Endothelial cell of umbilical vein (primary cell): ENCODE measurements at regions not wholly inside any gene's neighbourhood (a gene's known extent, or its start where the extent isn't known, plus 50 kb on each side); places are given as distances from the start of the nearest gene placed in this dataset.

Experiments
- BruUV-seq: library from RNA; stranded (reverse); fragments of 400-500 nt; replicated peaks from 2 replicates; lab custom pipeline; 2021; lab: Mats Ljungman, UMichigan
- CTCF ChIA-PET: fragments of 300-600, 350-600 bp; sonication (Branson Sonifier 250); formaldehyde crosslinking; loops from one replicate; lab custom pipeline; 2021; ENCODE audit warnings: antibody characterized with exemption, inconsistent platforms; lab: Charles Lee
- POLR2A ChIA-PET: fragments of 300-600, 350-600 bp; sonication (Branson Sonifier 250); formaldehyde crosslinking; loops from one replicate; lab custom pipeline; 2021; ENCODE audit warnings: antibody characterized with exemption, inconsistent platforms; lab: Charles Lee
- DNase-seq: peaks from one replicate; pipeline ENCODE4 v3.0.0-alpha.2; 2011; ENCODE audit warnings: low read depth, low spot score
- FAIRE-seq: peaks from 2 replicates; lab custom pipeline; 2011; peaks lifted over from hg19 to GRCh38; lab: Jason Lieb, UNC
- H2AFZ ChIP-seq: 2 replicates; pipeline ENCODE4 v1.6.0; 2012; ENCODE audit warnings: low read depth, low read length, control low read depth, inconsistent platforms
- H3K27ac ChIP-seq: 2 replicates; pipeline ENCODE4 v1.5.1; 2011; ENCODE audit warnings: low read depth, mild to moderate bottlenecking, control low read depth, low read length, moderate library complexity; ENCODE audit not compliant: insufficient read depth
- H3K27me3 ChIP-seq, 2 experiments: 2 replicates each; pipeline versions ENCODE4 v1.6.0 to v1.6.1; 2011; ENCODE audit warnings: low read length in 2 of 2, mixed read lengths in 1 of 2; ENCODE audit not compliant: control insufficient read depth in 2 of 2, insufficient read depth in 2 of 2
- H3K36me3 ChIP-seq, 2 experiments: 2 replicates in 1 of 2; 3 replicates in 1 of 2; pipeline ENCODE4 v1.5.1; 2011; ENCODE audit warnings: low read length in 2 of 2, mild to moderate bottlenecking in 1 of 2, moderate library complexity in 1 of 2; ENCODE audit not compliant: control insufficient read depth in 2 of 2, insufficient read depth in 2 of 2; ENCODE audit errors: extremely low read depth in 1 of 2
- H3K4me1 ChIP-seq: 3 replicates; pipeline ENCODE4 v1.5.1; 2011; ENCODE audit warnings: mild to moderate bottlenecking, low read length; ENCODE audit not compliant: control insufficient read depth, insufficient read depth; ENCODE audit errors: extremely low read depth
- H3K4me2 ChIP-seq: 2 replicates; pipeline ENCODE4 v1.6.1; 2011; ENCODE audit warnings: low read length, control low read depth, mixed read lengths; ENCODE audit not compliant: insufficient read depth
- H3K4me3 ChIP-seq, 3 experiments: fragments of 200-600 bp in 1 of 3; sonication (generic), shearing (Covaris generic) in 1 of 3; replicated peaks in 1 of 3; 2 replicates each; pipeline ENCODE4 v1.5.1; 2011 to 2016; ENCODE audit warnings: control low read depth in 3 of 3, low read length in 3 of 3, mild to moderate bottlenecking in 2 of 3, inconsistent platforms in 1 of 3, low read depth in 1 of 3, moderate library complexity in 1 of 3; ENCODE audit not compliant: insufficient read depth in 1 of 3
- H3K79me2 ChIP-seq: 2 replicates; pipeline ENCODE4 v1.6.0; 2012; ENCODE audit warnings: low read length, inconsistent platforms; ENCODE audit not compliant: control insufficient read depth, insufficient read depth
- H3K9ac ChIP-seq: replicated peaks from 2 replicates; pipeline ENCODE3; 2011; ENCODE audit warnings: low read length, control low read depth; ENCODE audit not compliant: insufficient read depth; ENCODE audit errors: extremely low read depth
- H3K9me1 ChIP-seq: replicated peaks from 3 replicates; pipeline ENCODE4 v1.6.0; 2011; ENCODE audit warnings: mild to moderate bottlenecking, low read length; ENCODE audit not compliant: control insufficient read depth, insufficient read depth; ENCODE audit errors: extremely low read depth
- H3K9me3 ChIP-seq: replicated peaks from 2 replicates; pipeline ENCODE4 v1.5.1; 2012; ENCODE audit warnings: low read length, inconsistent platforms; ENCODE audit not compliant: control insufficient read depth, insufficient read depth
- H4K20me1 ChIP-seq: replicated peaks from 2 replicates; pipeline ENCODE3; 2011; ENCODE audit warnings: mild to moderate bottlenecking, low read length; ENCODE audit not compliant: control insufficient read depth, insufficient read depth; ENCODE audit errors: extremely low read depth
- CTCF ChIP-seq, 2 donors: IDR thresholded peaks; 1 replicate in 1 of 2; 2 replicates in 1 of 2; pipeline ENCODE4 v1.5.1; 2011; ENCODE audit warnings: low read length in 2 of 2, mild to moderate bottlenecking in 2 of 2, moderate library complexity in 2 of 2, control low read depth in 1 of 2, inconsistent platforms in 1 of 2, low read depth in 1 of 2; ENCODE audit not compliant: insufficient read depth in 1 of 2; ENCODE audit errors: extremely low read depth in 1 of 2
- EZH2 ChIP-seq: IDR thresholded peaks from 2 replicates; pipeline ENCODE4 v1.6.1; 2012; ENCODE audit warnings: borderline replicate concordance, low read depth, mild to moderate bottlenecking, moderate library complexity, low read length, inconsistent platforms; ENCODE audit not compliant: severe bottlenecking
- FOS ChIP-seq: IDR thresholded peaks from 2 replicates; pipeline ENCODE4 v1.6.1; 2011; ENCODE audit warnings: mild to moderate bottlenecking, low read length, moderate library complexity, borderline replicate concordance; ENCODE audit not compliant: insufficient read depth
- GATA2 ChIP-seq: IDR thresholded peaks from 2 replicates; pipeline ENCODE4 v1.7.0; 2011; ENCODE audit warnings: low read depth, mild to moderate bottlenecking, moderate library complexity, mixed read lengths, low read length; ENCODE audit not compliant: insufficient read length, insufficient read depth
- JUN ChIP-seq: IDR thresholded peaks from 2 replicates; pipeline ENCODE4 v1.6.1; 2011; ENCODE audit warnings: borderline replicate concordance, low read depth; ENCODE audit not compliant: insufficient read length, insufficient read depth
- MAX ChIP-seq: IDR thresholded peaks from 2 replicates; pipeline ENCODE4 v1.6.1; 2011; ENCODE audit not compliant: insufficient read depth, insufficient read length
- MYC ChIP-seq: IDR thresholded peaks from one replicate; pipeline ENCODE4 v1.6.1; 2011; ENCODE audit warnings: mild to moderate bottlenecking, low read depth, low read length
- POLR2A ChIP-seq: IDR thresholded peaks from 2 replicates; pipeline ENCODE4 v1.6.1; 2012; ENCODE audit warnings: low read depth, mild to moderate bottlenecking, control low read depth, low read length
- POLR2AphosphoS5 ChIP-seq: IDR thresholded peaks from 2 replicates; pipeline ENCODE4 v1.6.1; 2012; ENCODE audit warnings: low read depth, mild to moderate bottlenecking, control low read depth, low read length, moderate library complexity; ENCODE audit not compliant: insufficient read depth
- dilution Hi-C: fragments of 300-500 bp; cut with MboI; formaldehyde crosslinking; loops from one replicate; pipeline ENCODE4 v1.15.0; 2019; ENCODE audit warnings: low sequenced_read_pairs; ENCODE audit not compliant: extremely low pct_ligation_motif_present
- intact Hi-C: fragments of 100-400 bp; cut with micrococcal nuclease; formaldehyde crosslinking; loops from one replicate; pipeline ENCODE4 v1.10.0; 2022

GRCh38 chr7:106984034-106984433 is 60.5 kb upstream of the PRKAR2B start:
- no peak overlapping the region for H3K27ac ChIP-seq
- no peaks in the 10 kb centered on the region for H3K79me2 ChIP-seq
- H3K4me2 ChIP-seq = no peak overlapping the region
- no peak overlapping the region for H3K4me3 ChIP-seq
- no TSS peak for BruUV-seq
- H4K20me1 ChIP-seq = no peaks in the 10 kb centered on the region
- dilution Hi-C loops = no loop called here
- intact Hi-C loops = no loop called here
- peaks cover 5% of the 10 kb centered on the region for H3K4me1 ChIP-seq
- no peaks in the 10 kb centered on the region for H3K36me3 ChIP-seq
- ChIA-PET CTCF (no interaction called here), POLR2A (no interaction called here)
- no peak for FAIRE-seq
- no peaks in the 10 kb centered on the region for H3K9me1 ChIP-seq
- H3K9ac ChIP-seq = no peak overlapping the region
- H3K9me3 ChIP-seq = no peaks in the 10 kb centered on the region
- TF ChIP-seq CTCF (IDR thresholded peaks at IDR 0.05; ENCODE audit: extremely low read depth in 1 of 2, insufficient read depth in 1 of 2, low read depth in 1 of 2, low read length in 2 of 2) = no peak
- TF ChIP-seq GATA2 = no peak
- TF ChIP-seq MAX = no peak
- no peak for TF ChIP-seq POLR2A
- no peak for TF ChIP-seq EZH2
- no peak for TF ChIP-seq FOS
- TF ChIP-seq MYC = no peak
- TF ChIP-seq POLR2AphosphoS5 = no peak
- TF ChIP-seq JUN = no peak
- H2AFZ ChIP-seq = no peak overlapping the region
- no peaks in the 10 kb centered on the region for H3K27me3 ChIP-seq
- DNase-seq = no peak
